Stimulated activated naive CD4-positive, alpha-beta T cell (primary cell): ENCODE measurements at regions not wholly inside any gene's neighbourhood (a gene's known extent, or its start where the extent isn't known, plus 50 kb on each side); places are given as distances from the start of the nearest gene placed in this dataset.
"Not testable (repeated sequence)": the region's sequence is repeated elsewhere in the genome, so short reads cannot be mapped to it uniquely, and the experiment has no call there.

Source experiments
- DNase-seq, 6 experiments: peaks; one replicate each; lab custom pipeline; 2025; lab: John Stamatoyannopoulos, UW

GRCh38 chr5:89071101-89071940 is 188.3 kb upstream of the MEF2C start:
- DNase-seq = no peak

- no peak for DNase-seq
Observed at GRCh38 chr5:89069591-89069990, 186.6 kb upstream of the MEF2C start.

- no peak for DNase-seq
Observed at GRCh38 chr5:89067362-89067761, 184.4 kb upstream of the MEF2C start.

- DNase-seq = no peak
Observed at GRCh38 chr5:89065919-89066318, 182.9 kb upstream of the MEF2C start.

GRCh38 chr5:89064736-89065135 is 181.8 kb upstream of the MEF2C start:
- no peak for DNase-seq

- no peak for DNase-seq
Observed at GRCh38 chr5:89064054-89064453, 181.1 kb upstream of the MEF2C start.

- DNase-seq = no peak
Observed at GRCh38 chr5:89060768-89061167, 177.8 kb upstream of the MEF2C start.

GRCh38 chr5:89059274-89059673 is 176.3 kb upstream of the MEF2C start:
- DNase-seq = no peak

- no peak for DNase-seq
Observed at GRCh38 chr5:89055695-89056085, 172.7 kb upstream of the MEF2C start.

GRCh38 chr5:89055015-89055694 is 172.2 kb upstream of the MEF2C start:
- DNase-seq = no peak

- DNase-seq = no peak
Observed at GRCh38 chr5:89053547-89053946, 170.6 kb upstream of the MEF2C start.

- DNase-seq = not testable (repeated sequence)
Observed at GRCh38 chr5:89050062-89050461, 167.1 kb upstream of the MEF2C start.

- no peak for DNase-seq
Observed at GRCh38 chr5:89047571-89047970, 164.6 kb upstream of the MEF2C start.

GRCh38 chr5:89045216-89045615 is 162.2 kb upstream of the MEF2C start:
- no peak for DNase-seq

- DNase-seq = no peak
Observed at GRCh38 chr5:89044674-89045200, 161.8 kb upstream of the MEF2C start.

GRCh38 chr5:89043676-89044075 is 160.7 kb upstream of the MEF2C start:
- no peak for DNase-seq

- DNase-seq = no peak
Observed at GRCh38 chr5:89042746-89043145, 159.8 kb upstream of the MEF2C start.

GRCh38 chr5:89041976-89042375 is 159.0 kb upstream of the MEF2C start:
- no peak for DNase-seq

GRCh38 chr5:89041249-89041779 is 158.3 kb upstream of the MEF2C start:
- DNase-seq = no peak

GRCh38 chr5:89036704-89037489 is 153.9 kb upstream of the MEF2C start:
- no peak for DNase-seq

GRCh38 chr5:89036166-89036565 is 153.2 kb upstream of the MEF2C start:
- no peak for DNase-seq

- DNase-seq = no peak
Observed at GRCh38 chr5:89034588-89034987, 151.6 kb upstream of the MEF2C start.
